Neural progenitor cell (in vitro differentiated cells): ENCODE measurements at regions not wholly inside any gene's neighbourhood (a gene's known extent, or its start where the extent isn't known, plus 50 kb on each side); places are given as distances from the start of the nearest gene placed in this dataset.

Source experiments
- CTCF ChIP-seq: fragments of 200-600 bp; sonication (generic); IDR thresholded peaks from 2 replicates; pipeline ENCODE4 v1.5.1; 2017; ENCODE audit warnings: antibody characterized with exemption, mild to moderate bottlenecking
- EZH2 ChIP-seq: fragments of 200-600 bp; sonication (generic); IDR thresholded peaks from 2 replicates; pipeline ENCODE4 v1.6.1; 2017; ENCODE audit warnings: antibody characterized with exemption, mild to moderate bottlenecking, moderate library complexity
- EZH2phosphoT487 ChIP-seq: fragments of 200-600 bp; sonication (generic); IDR thresholded peaks from 2 replicates; pipeline ENCODE4 v1.6.1; 2017; ENCODE audit warnings: antibody characterized with exemption

GRCh38 chr2:176582990-176583481 lies 313.8 kb downstream of the MTX2 start:
- TF ChIP-seq EZH2 (no peak), CTCF (no peak), EZH2phosphoT487 (no peak)
